HG02884 (cell line): ENCODE measurements at regions not wholly inside any gene's neighbourhood (a gene's known extent, or its start where the extent isn't known, plus 50 kb on each side); places are given as distances from the start of the nearest gene placed in this dataset.
"Not testable (repeated sequence)": the region's sequence is repeated elsewhere in the genome, so short reads cannot be mapped to it uniquely, and the experiment has no call there.

Source experiments
- ATAC-seq: cut with Tn5 transposase; IDR thresholded peaks from one replicate; pipeline ENCODE4 v1.9.1; 2021; ENCODE audit warnings: mild to moderate bottlenecking, moderate library complexity; ENCODE audit not compliant: unreplicated experiment

GRCh38 chr4:188647820-188648370, 508.7 kb downstream of the TRIML1 start:
- no peak for ATAC-seq

GRCh38 chr4:188649635-188650034, 510.4 kb downstream of the TRIML1 start:
- no peak for ATAC-seq

- no peak for ATAC-seq
Observed at GRCh38 chr4:188650516-188650915, 511.3 kb downstream of the TRIML1 start.

GRCh38 chr4:188657365-188657764, 518.1 kb downstream of the TRIML1 start:
- no peak for ATAC-seq

- no peak for ATAC-seq
Observed at GRCh38 chr4:188658958-188659522, 519.8 kb downstream of the TRIML1 start.

GRCh38 chr4:188660796-188661195, 521.6 kb downstream of the TRIML1 start:
- ATAC-seq = no peak

GRCh38 chr4:188661502-188661901, 522.3 kb downstream of the TRIML1 start:
- no peak for ATAC-seq

GRCh38 chr4:188663369-188663768, 524.1 kb downstream of the TRIML1 start:
- no peak for ATAC-seq

GRCh38 chr4:188665491-188666457, 526.5 kb downstream of the TRIML1 start:
- ATAC-seq = no peak

- not testable (repeated sequence) for ATAC-seq
Observed at GRCh38 chr4:188678691-188679090, 539.5 kb downstream of the TRIML1 start.

GRCh38 chr4:188680004-188680666, 540.9 kb downstream of the TRIML1 start:
- no peak for ATAC-seq

GRCh38 chr4:188680667-188681063, 541.4 kb downstream of the TRIML1 start:
- no peak for ATAC-seq

- ATAC-seq = no peak
Observed at GRCh38 chr4:188682321-188682720, 543.1 kb downstream of the TRIML1 start.

- ATAC-seq = no peak
Observed at GRCh38 chr4:188683571-188683970, 544.3 kb downstream of the TRIML1 start.

- ATAC-seq = no peak
Observed at GRCh38 chr4:188688956-188689355, 549.7 kb downstream of the TRIML1 start.

GRCh38 chr4:188691811-188692210, 552.6 kb downstream of the TRIML1 start:
- no peak for ATAC-seq

GRCh38 chr4:188695261-188695660, 556.0 kb downstream of the TRIML1 start:
- ATAC-seq = no peak

GRCh38 chr4:188697243-188697642, 558.0 kb downstream of the TRIML1 start:
- no peak for ATAC-seq

- no peak for ATAC-seq
Observed at GRCh38 chr4:188701952-188702351, 562.7 kb downstream of the TRIML1 start.

GRCh38 chr4:188704288-188704687, 565.0 kb downstream of the TRIML1 start:
- no peak for ATAC-seq

- ATAC-seq = no peak
Observed at GRCh38 chr4:188707036-188707435, 567.8 kb downstream of the TRIML1 start.
